RWPE2 (cell line): ENCODE measurements at regions not wholly inside any gene's neighbourhood (a gene's known extent, or its start where the extent isn't known, plus 50 kb on each side); places are given as distances from the start of the nearest gene placed in this dataset.
A peak's percentile ranks its signal among the peaks of the same experiment; 100 is the strongest.
"Not testable (repeated sequence)": the region's sequence is repeated elsewhere in the genome, so short reads cannot be mapped to it uniquely, and the experiment has no call there.

ENCODE experiments used
- ATAC-seq: fragments of 200-7000 bp; cut with Tn5 transposase; 3 replicates; pipeline ENCODE4 v1.9.1; 2021; ENCODE audit warnings: low read depth
- DNase-seq: peaks from one replicate; pipeline ENCODE4 v3.0.0-alpha.2; 2020; ENCODE audit warnings: low spot score
- H3K27ac ChIP-seq: fragments of 450-650 bp; 2 replicates; pipeline ENCODE4 v1.5.1; 2017; ENCODE audit warnings: mild to moderate bottlenecking; ENCODE audit not compliant: poor library complexity, severe bottlenecking
- H3K27me3 ChIP-seq: fragments of 250-450 bp; sonication (Bioruptor Pico); 2 replicates; pipeline ENCODE4 v1.5.1; 2021; ENCODE audit warnings: mild to moderate bottlenecking, moderate library complexity; ENCODE audit not compliant: insufficient read depth, poor library complexity, severe bottlenecking
- H3K36me3 ChIP-seq: fragments of 250-450 bp; sonication (Bioruptor Pico); 2 replicates; pipeline ENCODE4 v1.5.1; 2020; ENCODE audit warnings: low read depth, mild to moderate bottlenecking, moderate library complexity
- H3K4me1 ChIP-seq: fragments of 250-450 bp; sonication (Bioruptor Pico); 2 replicates; pipeline ENCODE4 v1.5.1; 2021; ENCODE audit warnings: mild to moderate bottlenecking, moderate library complexity; ENCODE audit not compliant: insufficient read depth, poor library complexity, severe bottlenecking
- H3K4me3 ChIP-seq: fragments of 250-450 bp; sonication (Bioruptor Pico); 2 replicates; pipeline ENCODE4 v1.5.1; 2021; ENCODE audit warnings: mild to moderate bottlenecking, moderate library complexity; ENCODE audit not compliant: severe bottlenecking
- H3K9me3 ChIP-seq: fragments of 250-450 bp; sonication (Bioruptor Pico); 2 replicates; pipeline ENCODE4 v1.5.1; 2021; ENCODE audit warnings: mild to moderate bottlenecking, moderate library complexity; ENCODE audit not compliant: severe bottlenecking
- TF ChIP-seq, protein P1 (sequence below): fragments of 450-650 bp; IDR thresholded peaks from one replicate; pipeline ENCODE4 v1.5.1; 2017; ENCODE audit warnings: mild to moderate bottlenecking, moderate library complexity; ENCODE audit not compliant: poor library complexity, severe bottlenecking

DNA sequence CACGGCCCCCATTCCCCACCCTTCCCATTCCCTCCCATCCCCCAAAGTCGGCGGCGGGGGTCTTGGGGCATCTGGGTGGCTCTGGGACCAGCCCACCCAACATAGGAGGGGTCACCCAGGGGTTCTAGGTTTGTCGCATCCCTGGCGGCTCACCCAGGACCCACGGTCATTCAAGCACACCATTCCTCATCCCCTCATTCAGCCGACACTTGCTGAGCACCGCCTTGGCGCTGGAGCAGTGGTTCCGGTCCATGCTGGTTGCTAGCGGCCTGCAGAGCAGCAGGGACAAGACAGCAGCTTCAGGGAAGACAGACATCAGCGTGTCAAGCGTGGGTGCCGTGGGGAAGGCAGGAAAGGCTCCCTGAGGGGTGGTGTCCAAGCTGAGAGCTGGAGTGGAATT is 50.5 kb upstream of the OTOS start:
- peak; percentile 39 for DNase-seq
- TF ChIP-seq, protein P1, sequence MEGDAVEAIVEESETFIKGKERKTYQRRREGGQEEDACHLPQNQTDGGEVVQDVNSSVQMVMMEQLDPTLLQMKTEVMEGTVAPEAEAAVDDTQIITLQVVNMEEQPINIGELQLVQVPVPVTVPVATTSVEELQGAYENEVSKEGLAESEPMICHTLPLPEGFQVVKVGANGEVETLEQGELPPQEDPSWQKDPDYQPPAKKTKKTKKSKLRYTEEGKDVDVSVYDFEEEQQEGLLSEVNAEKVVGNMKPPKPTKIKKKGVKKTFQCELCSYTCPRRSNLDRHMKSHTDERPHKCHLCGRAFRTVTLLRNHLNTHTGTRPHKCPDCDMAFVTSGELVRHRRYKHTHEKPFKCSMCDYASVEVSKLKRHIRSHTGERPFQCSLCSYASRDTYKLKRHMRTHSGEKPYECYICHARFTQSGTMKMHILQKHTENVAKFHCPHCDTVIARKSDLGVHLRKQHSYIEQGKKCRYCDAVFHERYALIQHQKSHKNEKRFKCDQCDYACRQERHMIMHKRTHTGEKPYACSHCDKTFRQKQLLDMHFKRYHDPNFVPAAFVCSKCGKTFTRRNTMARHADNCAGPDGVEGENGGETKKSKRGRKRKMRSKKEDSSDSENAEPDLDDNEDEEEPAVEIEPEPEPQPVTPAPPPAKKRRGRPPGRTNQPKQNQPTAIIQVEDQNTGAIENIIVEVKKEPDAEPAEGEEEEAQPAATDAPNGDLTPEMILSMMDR, result no peak
- H3K9me3 ChIP-seq, result peaks cover 6% of the 10 kb centered on the region
- ATAC-seq, result no peak
- H3K36me3 ChIP-seq, result no peaks in the 10 kb centered on the region
- peaks cover 10% of the 10 kb centered on the region for H3K27me3 ChIP-seq
- H3K4me3 ChIP-seq, result no peak overlapping the region
- no peak overlapping the region for H3K27ac ChIP-seq
- no peaks in the 10 kb centered on the region for H3K4me1 ChIP-seq

DNA sequence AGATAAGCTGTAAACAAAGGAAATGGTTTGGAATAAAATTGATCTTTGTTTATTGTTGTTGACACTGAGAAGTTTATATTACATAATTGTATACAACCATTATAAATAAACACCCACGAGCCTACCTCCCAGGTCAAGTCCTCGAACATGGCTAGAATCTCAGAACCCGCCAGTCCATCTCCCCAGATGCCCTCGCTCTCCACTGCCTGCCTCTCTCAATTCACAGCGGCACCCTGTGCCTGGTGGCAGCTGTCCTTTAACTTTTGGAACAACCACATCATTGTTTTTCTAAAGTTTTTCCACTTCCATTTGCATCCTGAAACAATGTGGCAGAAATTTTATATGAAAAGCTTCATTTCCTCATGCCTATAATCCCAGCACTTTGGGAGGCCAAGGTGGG is 52.2 kb upstream of the OTOS start:
- no peak for ATAC-seq
- H3K27me3 ChIP-seq, result peaks cover 10% of the 10 kb centered on the region
- TF ChIP-seq, protein P1, result no peak

DNA sequence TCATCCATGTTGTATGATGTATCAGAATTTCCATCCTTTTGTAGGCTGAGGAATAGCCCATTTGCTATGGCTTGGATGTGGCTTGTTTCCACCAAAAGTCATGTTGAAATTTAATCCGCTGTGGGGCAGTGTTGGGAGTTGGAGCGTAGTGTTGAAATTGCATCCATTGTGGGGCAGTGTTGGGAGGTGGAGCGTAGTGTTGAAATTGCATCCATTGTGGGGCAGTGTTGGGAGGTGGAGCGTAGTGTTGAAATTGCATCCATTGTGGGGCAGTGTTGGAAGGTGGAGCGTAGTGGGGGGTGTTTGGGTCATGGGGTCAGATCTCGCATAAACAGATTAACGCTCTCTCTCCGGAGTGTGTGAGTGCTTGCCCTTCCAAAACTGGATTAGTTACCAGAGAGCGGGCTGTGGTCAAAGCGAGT is 53.9 kb upstream of the OTOS start:
- TF ChIP-seq, protein P1, result peak; percentile 38
- not testable (repeated sequence) for H3K9me3 ChIP-seq, H3K36me3 ChIP-seq, H3K4me3 ChIP-seq, H3K27ac ChIP-seq, H3K4me1 ChIP-seq
- ATAC-seq (peak; percentile 27; the same call in 1 of the 3 replicates), DNase-seq (peak; percentile 7)
- H3K27me3 ChIP-seq, result peaks cover 10% of the 10 kb centered on the region

More for the DNA sequence above, 52.2 kb upstream of the OTOS start:
- Histone ChIP-seq H3K9me3 (peaks cover 6% of the 10 kb centered on the region), H3K36me3 (no peaks in the 10 kb centered on the region), H3K27ac (no peak overlapping the region), H3K4me1 (no peaks in the 10 kb centered on the region), H3K4me3 (no peak overlapping the region)
- peak; percentile 29 for DNase-seq

DNA sequence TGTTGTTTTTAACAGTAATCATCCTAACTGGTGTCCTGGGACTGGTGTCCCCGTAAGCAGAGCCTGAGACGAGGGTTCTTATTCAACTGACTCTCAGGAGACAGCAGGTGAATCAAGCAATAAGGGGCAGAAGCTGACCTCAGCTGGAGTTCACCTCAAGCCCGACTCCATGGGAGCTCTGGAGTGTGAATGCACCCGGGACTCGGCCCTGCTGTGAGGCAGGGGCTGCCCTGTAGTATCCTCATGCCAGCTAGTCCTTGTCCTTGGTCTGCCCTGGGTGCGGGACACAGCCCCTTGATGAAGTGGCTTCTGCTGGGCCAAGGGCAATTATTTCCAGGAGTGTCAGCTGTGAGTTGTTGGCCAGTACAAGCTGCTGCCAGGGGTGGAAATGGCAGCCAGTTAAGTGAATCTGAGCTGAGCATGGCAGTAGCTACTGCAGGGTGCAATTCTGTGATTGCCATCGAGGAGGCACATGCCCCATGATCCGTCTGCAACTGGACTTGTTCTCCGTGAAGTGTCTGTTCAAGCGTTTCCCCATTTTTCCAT is 54.9 kb upstream of the OTOS start:
- Histone ChIP-seq H3K4me1 (no peaks in the 10 kb centered on the region), H3K27ac (no peak overlapping the region), H3K4me3 (no peak overlapping the region), H3K9me3 (no peaks in the 10 kb centered on the region), H3K36me3 (no peaks in the 10 kb centered on the region), H3K27me3 (peaks cover 10% of the 10 kb centered on the region)
- TF ChIP-seq, protein P1, result no peak
- DNase-seq, result no peak
- no peak for ATAC-seq

DNA sequence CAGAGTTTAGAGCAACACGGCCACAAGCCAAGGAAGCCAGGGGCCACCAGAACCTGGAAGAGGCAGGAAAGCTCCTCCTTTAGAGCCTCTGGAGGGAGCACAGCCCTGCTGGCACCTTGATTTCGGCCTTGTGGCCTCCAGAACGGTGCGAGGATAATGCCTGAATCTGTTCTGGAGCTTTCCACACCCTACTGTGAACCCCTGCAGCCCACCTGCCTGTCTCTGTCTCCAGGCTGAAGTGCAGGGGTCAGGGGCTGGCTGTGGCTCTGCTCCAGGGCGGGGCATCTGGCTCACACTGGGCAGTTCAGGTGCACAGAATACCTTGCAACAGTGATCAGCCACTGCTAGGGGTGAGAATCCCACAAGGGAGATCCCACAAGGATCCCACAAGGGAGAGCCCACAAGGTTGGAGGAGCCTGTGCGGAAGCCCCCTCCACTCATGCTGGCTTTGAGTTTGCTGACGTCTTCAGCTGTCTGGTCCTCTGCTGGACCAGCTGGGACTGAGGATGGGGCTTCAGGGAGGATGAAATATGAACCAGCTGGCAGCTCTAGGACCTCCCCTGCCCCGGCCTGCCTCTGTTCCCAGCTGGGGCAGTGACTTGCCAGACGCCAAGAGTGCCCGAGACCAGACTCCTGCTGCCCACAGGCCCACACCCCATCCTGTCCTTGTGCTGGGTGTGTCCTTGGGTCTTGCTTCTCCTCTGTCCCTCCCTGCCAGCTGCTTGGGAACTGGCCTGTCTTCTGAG is 56.4 kb upstream of the OTOS start:
- TF ChIP-seq, protein P1, result no peak

More for the DNA sequence above, 56.4 kb upstream of the OTOS start:
- no peak for ATAC-seq
- Histone ChIP-seq H3K27me3 (peaks cover 12% of the 10 kb centered on the region), H3K9me3 (no peaks in the 10 kb centered on the region), H3K36me3 (no peaks in the 10 kb centered on the region), H3K27ac (no peak overlapping the region), H3K4me3 (no peak overlapping the region), H3K4me1 (no peaks in the 10 kb centered on the region)
- peak; percentile 23 for DNase-seq
